ENCODE measurements at regions not wholly inside any gene's neighbourhood (a gene's known extent, or its start where the extent isn't known, plus 50 kb on each side); places are given as distances from the start of the nearest gene placed in this dataset.

- BruUV-seq (replicated peaks): no TSS peak
- Histone ChIP-seq H2BK20ac (ENCODE audit: low read depth, low read length) (no peak overlapping the region), H3K18ac (ENCODE audit: low read depth, low read length) (no peak overlapping the region), H3K4ac (ENCODE audit: low read depth, low read length) (no peak overlapping the region), H3K36me3 (ENCODE audit: control insufficient read depth, insufficient read depth, low read length) (no peaks in the 10 kb centered on the region), H3K27ac (ENCODE audit: insufficient read depth, low read length) (no peak overlapping the region), H2AK9ac (replicated peaks; ENCODE audit: low read depth, low read length, poor library complexity) (no peak overlapping the region), H3K27me3 (ENCODE audit: control insufficient read depth, insufficient read depth, low read length) (no peaks in the 10 kb centered on the region), H3K79me1 (ENCODE audit: low read depth in 1 of 2, low read length in 2 of 2) (no peaks in the 10 kb centered on the region), H2BK15ac (ENCODE audit: low read depth, low read length) (no peak overlapping the region), H2AK5ac (ENCODE audit: low read depth, low read length) (no peak overlapping the region), H3K4me1 (ENCODE audit: control insufficient read depth, insufficient read depth, low read length) (no peaks in the 10 kb centered on the region), H3K4me2 (ENCODE audit: low read depth, low read length) (no peak overlapping the region), H3K9ac (ENCODE audit: low read depth, low read length) (no peak overlapping the region), H2BK5ac (ENCODE audit: low read depth, low read length, poor library complexity, severe bottlenecking) (no peak overlapping the region), H2BK120ac (ENCODE audit: low read depth, low read length) (no peak overlapping the region), H4K91ac (ENCODE audit: insufficient read depth, low read depth, low read length) (no peak overlapping the region), H3K23ac (ENCODE audit: low read depth, low read length) (no peak overlapping the region), H3K4me3 (ENCODE audit: insufficient read depth, low read depth, low read length) (no peak overlapping the region), H4K5ac (ENCODE audit: low read depth, low read length) (no peak overlapping the region), H4K20me1 (ENCODE audit: insufficient read depth, low read length) (no peaks in the 10 kb centered on the region), H3K9me3 (ENCODE audit: control insufficient read depth, insufficient read depth, low read length) (peaks cover 5% of the 10 kb centered on the region), H3K14ac (replicated peaks; ENCODE audit: low read depth, low read length) (no peak overlapping the region), H3K56ac (ENCODE audit: extremely low read depth, insufficient read depth, low read length) (no peak overlapping the region), H4K8ac (ENCODE audit: low read depth in 2 of 2, low read length in 2 of 2) (no peak overlapping the region), H2AFZ (replicated peaks; ENCODE audit: low read length, poor library complexity) (no peak overlapping the region), H3K9me1 (ENCODE audit: insufficient read depth, low read length) (no peaks in the 10 kb centered on the region)
- WGBS, 2 experiments (ENCODE audit: extremely low coverage in 2 of 2, insufficient read length in 1 of 2): no CpG with 5 or more reads among the region's 3 CpGs
- ATAC-seq (ENCODE audit: low read depth) (no peak), DNase-seq (no peak)
- in situ Hi-C loops (cut with MboI; ENCODE audit: low sequenced_read_pairs) (no loop called here), intact Hi-C loops (cut with micrococcal nuclease) (no loop called here), dilution Hi-C loops (cut with HindIII; ENCODE audit: low sequenced_read_pairs, unreplicated experiment) (no loop called here)
- ChIA-PET CTCF (interaction anchor here (0.6 kb wide), 1 partner anchor 856 kb away, joined by 4 read pairs; no protein-coding TSS in a partner anchor), POLR2A (ENCODE audit: unreplicated experiment) (no interaction called here)
- TF ChIP-seq RFX5 (IDR thresholded peaks at IDR 0.05; ENCODE audit: low read depth, low read length) (no peak), NFE2L2 (IDR thresholded peaks at IDR 0.05; ENCODE audit: low read depth, low read length) (no peak), POLR2A (IDR thresholded peaks at IDR 0.05; ENCODE audit: low read depth, low read length) (no peak), SMC3 (IDR thresholded peaks at IDR 0.05; ENCODE audit: low read depth, low read length) (no peak), RAD21 (IDR thresholded peaks at IDR 0.05; ENCODE audit: low read length) (no peak), CHD1 (IDR thresholded peaks at IDR 0.05; ENCODE audit: low read depth, low read length) (no peak), RCOR1 (IDR thresholded peaks at IDR 0.05; ENCODE audit: insufficient replicate concordance, low read length) (no peak), MAFK (IDR thresholded peaks at IDR 0.05; ENCODE audit: low read depth, low read length) (no peak), MAZ (IDR thresholded peaks at IDR 0.05; ENCODE audit: borderline replicate concordance, low read depth, low read length) (no peak), CEBPB (IDR thresholded peaks at IDR 0.05; ENCODE audit: low read depth, low read length) (no peak)
- TF ChIP-seq, protein P1, sequence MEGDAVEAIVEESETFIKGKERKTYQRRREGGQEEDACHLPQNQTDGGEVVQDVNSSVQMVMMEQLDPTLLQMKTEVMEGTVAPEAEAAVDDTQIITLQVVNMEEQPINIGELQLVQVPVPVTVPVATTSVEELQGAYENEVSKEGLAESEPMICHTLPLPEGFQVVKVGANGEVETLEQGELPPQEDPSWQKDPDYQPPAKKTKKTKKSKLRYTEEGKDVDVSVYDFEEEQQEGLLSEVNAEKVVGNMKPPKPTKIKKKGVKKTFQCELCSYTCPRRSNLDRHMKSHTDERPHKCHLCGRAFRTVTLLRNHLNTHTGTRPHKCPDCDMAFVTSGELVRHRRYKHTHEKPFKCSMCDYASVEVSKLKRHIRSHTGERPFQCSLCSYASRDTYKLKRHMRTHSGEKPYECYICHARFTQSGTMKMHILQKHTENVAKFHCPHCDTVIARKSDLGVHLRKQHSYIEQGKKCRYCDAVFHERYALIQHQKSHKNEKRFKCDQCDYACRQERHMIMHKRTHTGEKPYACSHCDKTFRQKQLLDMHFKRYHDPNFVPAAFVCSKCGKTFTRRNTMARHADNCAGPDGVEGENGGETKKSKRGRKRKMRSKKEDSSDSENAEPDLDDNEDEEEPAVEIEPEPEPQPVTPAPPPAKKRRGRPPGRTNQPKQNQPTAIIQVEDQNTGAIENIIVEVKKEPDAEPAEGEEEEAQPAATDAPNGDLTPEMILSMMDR (conservative IDR thresholded peaks at IDR 0.05; ENCODE audit: low read depth, low read length): no peak
- TF ChIP-seq, protein P2, sequence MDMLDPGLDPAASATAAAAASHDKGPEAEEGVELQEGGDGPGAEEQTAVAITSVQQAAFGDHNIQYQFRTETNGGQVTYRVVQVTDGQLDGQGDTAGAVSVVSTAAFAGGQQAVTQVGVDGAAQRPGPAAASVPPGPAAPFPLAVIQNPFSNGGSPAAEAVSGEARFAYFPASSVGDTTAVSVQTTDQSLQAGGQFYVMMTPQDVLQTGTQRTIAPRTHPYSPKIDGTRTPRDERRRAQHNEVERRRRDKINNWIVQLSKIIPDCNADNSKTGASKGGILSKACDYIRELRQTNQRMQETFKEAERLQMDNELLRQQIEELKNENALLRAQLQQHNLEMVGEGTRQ (IDR thresholded peaks at IDR 0.05; ENCODE audit: low read depth, low read length): no peak
Observed at GRCh38 chr1:217036757-217037156, 313.5 kb upstream of the ESRRG start.

Measured in IMR-90 (cell line).